GM23338 (cell line): ENCODE measurements at regions not wholly inside any gene's neighbourhood (a gene's known extent, or its start where the extent isn't known, plus 50 kb on each side); places are given as distances from the start of the nearest gene placed in this dataset.
A peak's percentile ranks its signal among the peaks of the same experiment; 100 is the strongest.

Source experiments
- ATAC-seq: fragments of 200-7000 bp; cut with Tn5 transposase; 3 replicates; pipeline ENCODE4 v1.9.1; 2020
- DNase-seq: peaks from one replicate; pipeline ENCODE4 v3.0.0-alpha.2; 2015; ENCODE audit warnings: low spot score
- H2AFZ ChIP-seq: fragments of 200-600 bp; sonication (generic); 2 replicates; pipeline ENCODE4 v1.8.0; 2016; ENCODE audit warnings: antibody characterized with exemption, mild to moderate bottlenecking, moderate library complexity
- H3F3A ChIP-seq: fragments of 200-600 bp; sonication (generic); replicated peaks from 2 replicates; pipeline ENCODE4 v1.8.0; 2017; ENCODE audit warnings: antibody characterized with exemption, mixed run types, low read depth
- H3K27ac ChIP-seq: fragments of 200-600 bp; sonication (generic); 2 replicates; pipeline ENCODE4 v1.6.1; 2016; ENCODE audit warnings: low read depth
- H3K27me3 ChIP-seq: fragments of 200-600 bp; sonication (generic); 2 replicates; pipeline ENCODE4 v1.8.0; 2016; ENCODE audit warnings: mild to moderate bottlenecking, mixed run types, moderate library complexity; ENCODE audit not compliant: insufficient read depth
- H3K36me3 ChIP-seq: fragments of 200-600 bp; sonication (generic); 2 replicates; pipeline ENCODE4 v1.8.0; 2016; ENCODE audit warnings: mild to moderate bottlenecking; ENCODE audit not compliant: insufficient read depth
- H3K4me1 ChIP-seq: fragments of 200-600 bp; sonication (generic); 2 replicates; pipeline ENCODE4 v1.8.0; 2016; ENCODE audit warnings: mild to moderate bottlenecking, moderate library complexity; ENCODE audit not compliant: insufficient read depth
- H3K4me2 ChIP-seq: fragments of 200-600 bp; sonication (generic); 2 replicates; pipeline ENCODE4 v1.7.1; 2017; ENCODE audit warnings: mixed run types
- H3K4me3 ChIP-seq: fragments of 200-600 bp; sonication (generic); 2 replicates; pipeline ENCODE4 v1.6.1; 2016; ENCODE audit warnings: mixed run types
- H3K79me2 ChIP-seq: fragments of 200-600 bp; sonication (generic); replicated peaks from 2 replicates; pipeline ENCODE4 v1.8.0; 2017; ENCODE audit warnings: mild to moderate bottlenecking; ENCODE audit not compliant: insufficient read depth
- H3K9me2 ChIP-seq: fragments of 200-600 bp; sonication (generic); 2 replicates; pipeline ENCODE4 v1.8.0; 2017; ENCODE audit not compliant: insufficient read depth
- H4K20me1 ChIP-seq: fragments of 200-600 bp; sonication (generic); replicated peaks from 2 replicates; pipeline ENCODE4 v1.8.0; 2017; ENCODE audit warnings: mild to moderate bottlenecking; ENCODE audit not compliant: insufficient read depth
- H3K27ac Mint-ChIP-seq: 2 replicates; pipeline ENCODE4 v1.8.0; 2020; ENCODE audit warnings: inconsistent platforms, mild to moderate bottlenecking, moderate library complexity, mixed read lengths
- H3K27me3 Mint-ChIP-seq: 3 replicates; pipeline ENCODE4 v1.8.0; 2022; ENCODE audit warnings: low read depth, mild to moderate bottlenecking, moderate library complexity, mixed read lengths, inconsistent platforms; ENCODE audit not compliant: insufficient read depth, poor library complexity
- H3K36me3 Mint-ChIP-seq: 3 replicates; pipeline ENCODE4 v1.8.0; 2021; ENCODE audit warnings: low read depth, mild to moderate bottlenecking, inconsistent platforms, moderate library complexity, mixed read lengths
- H3K4me1 Mint-ChIP-seq: 3 replicates; pipeline ENCODE4 v1.8.0; 2020; ENCODE audit warnings: mild to moderate bottlenecking, inconsistent platforms, mixed read lengths
- H3K4me3 Mint-ChIP-seq: 3 replicates; pipeline ENCODE4 v1.8.0; 2021; ENCODE audit warnings: moderate library complexity, mild to moderate bottlenecking, inconsistent platforms, mixed read lengths
- H3K9me3 Mint-ChIP-seq: 3 replicates; pipeline ENCODE4 v1.8.0; 2020; ENCODE audit warnings: moderate library complexity, mild to moderate bottlenecking, inconsistent platforms, mixed read lengths
- CTCF ChIP-seq, 2 experiments: fragments of 200-600 bp in 1 of 2; sonication (generic) in 1 of 2; conservative IDR thresholded peaks; 2 replicates each; pipeline versions ENCODE4 v1.5.1 to v1.6.1; 2016 to 2017; ENCODE audit warnings: antibody characterized with exemption in 2 of 2, low read depth in 2 of 2, mild to moderate bottlenecking in 2 of 2, moderate library complexity in 1 of 2
- STAT1 ChIP-seq: IDR thresholded peaks from one replicate; pipeline ENCODE4 v1.6.1; 2016; ENCODE audit warnings: antibody characterized with exemption; ENCODE audit not compliant: unreplicated experiment
- TF ChIP-seq, protein P1 (sequence below): IDR thresholded peaks from 2 replicates; pipeline ENCODE4 v1.6.1; 2016; ENCODE audit warnings: antibody characterized with exemption
- TF ChIP-seq, protein P2 (sequence below): IDR thresholded peaks from one replicate; pipeline ENCODE4 v1.6.1; 2018; ENCODE audit warnings: antibody characterized with exemption; ENCODE audit not compliant: unreplicated experiment

GRCh38 chr20:59428006-59428405, 127.6 kb downstream of the EDN3 start:
- Mint-ChIP-seq H3K4me3 (no peak overlapping the region), H3K9me3 (no peaks in the 10 kb centered on the region), H3K27me3 (peaks cover 6% of the 10 kb centered on the region), H3K4me1 (0 out of 3 replicates have a peak, but pooled peaks cover 2% of the 10 kb centered on the region), H3K27ac (no peak overlapping the region), H3K36me3 (no peaks in the 10 kb centered on the region; the same call in 2 of the 3 replicates)
- TF ChIP-seq, protein P1, sequence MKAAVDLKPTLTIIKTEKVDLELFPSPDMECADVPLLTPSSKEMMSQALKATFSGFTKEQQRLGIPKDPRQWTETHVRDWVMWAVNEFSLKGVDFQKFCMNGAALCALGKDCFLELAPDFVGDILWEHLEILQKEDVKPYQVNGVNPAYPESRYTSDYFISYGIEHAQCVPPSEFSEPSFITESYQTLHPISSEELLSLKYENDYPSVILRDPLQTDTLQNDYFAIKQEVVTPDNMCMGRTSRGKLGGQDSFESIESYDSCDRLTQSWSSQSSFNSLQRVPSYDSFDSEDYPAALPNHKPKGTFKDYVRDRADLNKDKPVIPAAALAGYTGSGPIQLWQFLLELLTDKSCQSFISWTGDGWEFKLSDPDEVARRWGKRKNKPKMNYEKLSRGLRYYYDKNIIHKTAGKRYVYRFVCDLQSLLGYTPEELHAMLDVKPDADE, result no peak
- TF ChIP-seq STAT1, result no peak
- Histone ChIP-seq H3K79me2 (no peaks in the 10 kb centered on the region), H2AFZ (no peak overlapping the region), H3K27me3 (no peaks in the 10 kb centered on the region), H3K9me2 (no peaks in the 10 kb centered on the region), H4K20me1 (no peaks in the 10 kb centered on the region; the same call in 1 of the 2 replicates), H3K4me1 (no peaks in the 10 kb centered on the region), H3K4me3 (no peak overlapping the region), H3K27ac (no peak overlapping the region), H3K36me3 (no peaks in the 10 kb centered on the region), H3F3A (no peaks in the 10 kb centered on the region), H3K4me2 (no peak overlapping the region)
- DNase-seq (no peak), ATAC-seq (no peak)

- Mint-ChIP-seq H3K9me3 (no peaks in the 10 kb centered on the region), H3K27ac (no peak overlapping the region), H3K4me3 (no peak overlapping the region), H3K36me3 (no peaks in the 10 kb centered on the region; the same call in 2 of the 3 replicates), H3K27me3 (peaks cover 5% of the 10 kb centered on the region), H3K4me1 (0 out of 3 replicates have a peak, but pooled peaks cover 2% of the 10 kb centered on the region)
- Histone ChIP-seq H4K20me1 (no peaks in the 10 kb centered on the region; the same call in 1 of the 2 replicates), H3K9me2 (no peaks in the 10 kb centered on the region), H3K27me3 (no peaks in the 10 kb centered on the region), H3F3A (no peaks in the 10 kb centered on the region), H3K79me2 (no peaks in the 10 kb centered on the region), H3K4me3 (no peak overlapping the region), H3K4me1 (no peaks in the 10 kb centered on the region), H2AFZ (no peak overlapping the region), H3K27ac (no peak overlapping the region), H3K36me3 (no peaks in the 10 kb centered on the region), H3K4me2 (no peak overlapping the region)
- peak; percentile 58 for ATAC-seq
- peak; percentile 46 for DNase-seq
- peak; percentile 46 to 67 for TF ChIP-seq CTCF (conservative IDR thresholded peaks at IDR 0.05; ENCODE audit: low read depth in 2 of 2)
- TF ChIP-seq, protein P2, sequence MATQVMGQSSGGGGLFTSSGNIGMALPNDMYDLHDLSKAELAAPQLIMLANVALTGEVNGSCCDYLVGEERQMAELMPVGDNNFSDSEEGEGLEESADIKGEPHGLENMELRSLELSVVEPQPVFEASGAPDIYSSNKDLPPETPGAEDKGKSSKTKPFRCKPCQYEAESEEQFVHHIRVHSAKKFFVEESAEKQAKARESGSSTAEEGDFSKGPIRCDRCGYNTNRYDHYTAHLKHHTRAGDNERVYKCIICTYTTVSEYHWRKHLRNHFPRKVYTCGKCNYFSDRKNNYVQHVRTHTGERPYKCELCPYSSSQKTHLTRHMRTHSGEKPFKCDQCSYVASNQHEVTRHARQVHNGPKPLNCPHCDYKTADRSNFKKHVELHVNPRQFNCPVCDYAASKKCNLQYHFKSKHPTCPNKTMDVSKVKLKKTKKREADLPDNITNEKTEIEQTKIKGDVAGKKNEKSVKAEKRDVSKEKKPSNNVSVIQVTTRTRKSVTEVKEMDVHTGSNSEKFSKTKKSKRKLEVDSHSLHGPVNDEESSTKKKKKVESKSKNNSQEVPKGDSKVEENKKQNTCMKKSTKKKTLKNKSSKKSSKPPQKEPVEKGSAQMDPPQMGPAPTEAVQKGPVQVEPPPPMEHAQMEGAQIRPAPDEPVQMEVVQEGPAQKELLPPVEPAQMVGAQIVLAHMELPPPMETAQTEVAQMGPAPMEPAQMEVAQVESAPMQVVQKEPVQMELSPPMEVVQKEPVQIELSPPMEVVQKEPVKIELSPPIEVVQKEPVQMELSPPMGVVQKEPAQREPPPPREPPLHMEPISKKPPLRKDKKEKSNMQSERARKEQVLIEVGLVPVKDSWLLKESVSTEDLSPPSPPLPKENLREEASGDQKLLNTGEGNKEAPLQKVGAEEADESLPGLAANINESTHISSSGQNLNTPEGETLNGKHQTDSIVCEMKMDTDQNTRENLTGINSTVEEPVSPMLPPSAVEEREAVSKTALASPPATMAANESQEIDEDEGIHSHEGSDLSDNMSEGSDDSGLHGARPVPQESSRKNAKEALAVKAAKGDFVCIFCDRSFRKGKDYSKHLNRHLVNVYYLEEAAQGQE, result no peak
These were observed 128.2 kb downstream of the EDN3 start for GRCh38 chr20:59428441-59429205.
